HEK293 (cell line): ENCODE measurements at regions not wholly inside any gene's neighbourhood (a gene's known extent, or its start where the extent isn't known, plus 50 kb on each side); places are given as distances from the start of the nearest gene placed in this dataset.

Source experiments
- CTCF ChIA-PET: fragments of 350-600 bp; formaldehyde crosslinking; extraction: SDS; loops from one replicate; lab custom pipeline; 2021; ENCODE audit warnings: antibody characterized with exemption; lab: Yijun Ruan, JAX
- POLR2A ChIA-PET: fragments of 300-600 bp; formaldehyde crosslinking; extraction: SDS; loops from one replicate; lab custom pipeline; 2020; ENCODE audit warnings: antibody characterized with exemption, inconsistent platforms; lab: Yijun Ruan, JAX
- H3K27ac ChIP-seq: fragments of 200-500 bp; sonication (Bioruptor generic); 2 replicates; pipeline ENCODE4 v1.5.1; 2014; ENCODE audit warnings: low read depth, low read length, control low read depth, inconsistent platforms; ENCODE audit errors: extremely low read depth
- H3K36me3 ChIP-seq, 2 experiments: fragments of 200-500 bp in 1 of 2; sonication (Bioruptor generic) in 1 of 2; 1 replicate in 1 of 2; 2 replicates in 1 of 2; pipeline ENCODE4 v1.5.1; 2014 to 2017; ENCODE audit warnings: inconsistent platforms in 2 of 2, low read length in 2 of 2; ENCODE audit not compliant: control insufficient read depth in 2 of 2, insufficient read depth in 1 of 2
- H3K4me1 ChIP-seq: fragments of 200-500 bp; sonication (Bioruptor generic); 2 replicates; pipeline ENCODE4 v1.5.1; 2014; ENCODE audit warnings: mild to moderate bottlenecking, low read length, inconsistent platforms; ENCODE audit not compliant: control insufficient read depth, insufficient read depth
- H3K4me3 ChIP-seq: 2 replicates; pipeline ENCODE4 v1.5.1; 2011; ENCODE audit warnings: low read depth, mild to moderate bottlenecking, control low read depth, low read length, moderate library complexity
- H3K9me3 ChIP-seq: fragments of 200-500 bp; sonication (Bioruptor generic); 2 replicates; pipeline ENCODE4 v1.5.1; 2014; ENCODE audit warnings: low read depth, low read length, inconsistent platforms; ENCODE audit not compliant: control insufficient read depth, insufficient read depth
- HOXA7 ChIP-seq: sonication (generic); formaldehyde crosslinking; IDR thresholded peaks from 2 replicates; pipeline ENCODE4 v1.8.1; 2022; ENCODE audit warnings: missing genetic modification reagents, borderline replicate concordance
- KLF16 ChIP-seq: fragments of 450-650 bp; formaldehyde crosslinking; IDR thresholded peaks from 2 replicates; pipeline ENCODE4 v1.5.1; 2017; ENCODE audit warnings: missing biosample characterization, missing genetic modification characterization
- RBAK ChIP-seq: fragments of 450-650 bp; formaldehyde crosslinking; IDR thresholded peaks from 2 replicates; pipeline ENCODE4 v1.5.1; 2016; ENCODE audit warnings: missing biosample characterization, missing genetic modification characterization
- SALL2 ChIP-seq: fragments of 450-650 bp; formaldehyde crosslinking; IDR thresholded peaks from 2 replicates; pipeline ENCODE4 v1.5.0; 2017; ENCODE audit warnings: missing biosample characterization, mild to moderate bottlenecking, missing genetic modification characterization, borderline replicate concordance
- SCRT1 ChIP-seq: fragments of 450-650 bp; formaldehyde crosslinking; IDR thresholded peaks from 2 replicates; pipeline ENCODE4 v1.5.1; 2016; ENCODE audit warnings: missing biosample characterization, missing genetic modification characterization, borderline replicate concordance
- YY2 ChIP-seq: fragments of 450-650 bp; formaldehyde crosslinking; IDR thresholded peaks from 2 replicates; pipeline ENCODE4 v1.5.1; 2016; ENCODE audit warnings: missing biosample characterization, missing genetic modification characterization
- ZIC2 ChIP-seq: fragments of 450-650 bp; formaldehyde crosslinking; IDR thresholded peaks from 2 replicates; pipeline ENCODE4 v1.5.1; 2016; ENCODE audit warnings: missing biosample characterization, missing genetic modification characterization
- ZNF10 ChIP-seq: fragments of 450-650 bp; formaldehyde crosslinking; IDR thresholded peaks from 2 replicates; pipeline ENCODE4 v1.5.1; 2017; ENCODE audit warnings: missing biosample characterization, missing genetic modification characterization
- ZNF311 ChIP-seq: fragments of 450-650 bp; formaldehyde crosslinking; IDR thresholded peaks from 2 replicates; pipeline ENCODE4 v1.5.1; 2017; ENCODE audit warnings: missing biosample characterization, missing genetic modification characterization, borderline replicate concordance
- ZNF350 ChIP-seq: fragments of 450-650 bp; formaldehyde crosslinking; IDR thresholded peaks from 2 replicates; pipeline ENCODE4 v1.5.0; 2017; ENCODE audit warnings: missing biosample characterization, mild to moderate bottlenecking, missing genetic modification characterization
- ZNF629 ChIP-seq: fragments of 450-650 bp; formaldehyde crosslinking; IDR thresholded peaks from 2 replicates; pipeline ENCODE4 v1.5.1; 2017; ENCODE audit warnings: missing biosample characterization, missing genetic modification characterization
- ZNF658 ChIP-seq: fragments of 450-650 bp; formaldehyde crosslinking; IDR thresholded peaks from 2 replicates; pipeline ENCODE4; 2016; ENCODE audit warnings: missing biosample characterization, missing genetic modification characterization
- TF ChIP-seq, protein P1 (sequence below): sonication (generic); formaldehyde crosslinking; IDR thresholded peaks from 2 replicates; pipeline ENCODE4 v1.8.1; 2022; ENCODE audit warnings: mild to moderate bottlenecking, moderate library complexity, missing genetic modification reagents
- TF ChIP-seq, protein P2 (sequence below): fragments of 450-650 bp; formaldehyde crosslinking; IDR thresholded peaks from 2 replicates; pipeline ENCODE4 v1.5.1; 2017; ENCODE audit warnings: missing biosample characterization, missing genetic modification characterization
- TF ChIP-seq, protein P3 (sequence below): fragments of 450-650 bp; formaldehyde crosslinking; IDR thresholded peaks from 2 replicates; pipeline ENCODE4 v1.5.1; 2016; ENCODE audit warnings: missing biosample characterization, missing genetic modification characterization, low read depth
- TF ChIP-seq, protein P4 (sequence below): fragments of 450-650 bp; formaldehyde crosslinking; IDR thresholded peaks from 2 replicates; pipeline ENCODE4 v1.5.1; 2017; ENCODE audit warnings: missing biosample characterization, missing genetic modification characterization
- TF ChIP-seq, protein P5 (sequence below): fragments of 450-650 bp; formaldehyde crosslinking; IDR thresholded peaks from 2 replicates; pipeline ENCODE4 v1.5.1; 2016; ENCODE audit warnings: missing biosample characterization, missing genetic modification characterization

DNA sequence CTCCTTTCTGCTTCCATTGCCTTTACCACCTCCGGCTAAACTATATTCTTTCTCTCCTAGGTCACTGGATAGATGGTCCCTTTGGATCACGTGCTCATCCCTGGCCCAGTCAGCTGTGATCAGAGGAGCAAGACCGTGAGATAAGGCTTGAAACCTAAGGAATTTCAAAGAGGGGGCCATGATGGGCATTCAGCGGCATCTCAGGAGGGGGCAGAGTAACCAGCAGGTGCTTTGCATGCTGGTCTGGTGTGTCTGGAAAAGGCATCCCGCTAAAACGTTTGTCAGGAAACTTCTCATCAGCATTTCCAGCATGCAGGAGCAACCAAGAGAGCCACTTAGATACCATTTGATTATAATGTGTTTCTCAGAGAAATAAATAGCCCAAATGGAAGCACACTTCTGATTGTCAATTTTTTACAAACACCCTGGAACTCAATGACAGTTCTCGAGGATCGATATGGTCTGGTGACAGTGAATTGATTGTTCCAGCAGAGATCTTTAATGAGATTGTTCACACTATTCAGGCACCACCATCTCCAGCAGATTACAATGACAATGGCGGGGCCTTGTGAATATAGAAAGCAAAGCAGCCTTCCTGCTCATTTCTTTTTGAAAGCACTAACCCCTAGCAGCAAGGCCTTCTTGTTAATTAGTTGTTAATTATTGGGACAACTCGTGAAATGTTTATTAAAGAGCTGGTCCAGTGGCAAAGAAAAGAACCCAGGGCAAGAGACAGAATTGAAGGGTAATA, 327.1 kb downstream of the PTTG2 start:
- Histone ChIP-seq H3K36me3 (no peaks in the 10 kb centered on the region), H3K9me3 (no peaks in the 10 kb centered on the region), H3K4me3 (no peak overlapping the region), H3K4me1 (no peaks in the 10 kb centered on the region), H3K27ac (no peak overlapping the region)
- CTCF ChIA-PET, result no interaction called here
- TF ChIP-seq RBAK (no peak), ZNF311 (no peak), ZNF10 (tag by site-specific recombination) (no peak), ZNF658 (tag by site-specific recombination) (no peak), YY2 (tag by site-specific recombination) (no peak), SCRT1 (tag by site-specific recombination) (no peak), HOXA7 (CRISPR knock-in tag) (no peak), ZNF350 (tag by site-specific recombination) (no peak), SALL2 (tag by site-specific recombination) (no peak)
- TF ChIP-seq, protein P1, sequence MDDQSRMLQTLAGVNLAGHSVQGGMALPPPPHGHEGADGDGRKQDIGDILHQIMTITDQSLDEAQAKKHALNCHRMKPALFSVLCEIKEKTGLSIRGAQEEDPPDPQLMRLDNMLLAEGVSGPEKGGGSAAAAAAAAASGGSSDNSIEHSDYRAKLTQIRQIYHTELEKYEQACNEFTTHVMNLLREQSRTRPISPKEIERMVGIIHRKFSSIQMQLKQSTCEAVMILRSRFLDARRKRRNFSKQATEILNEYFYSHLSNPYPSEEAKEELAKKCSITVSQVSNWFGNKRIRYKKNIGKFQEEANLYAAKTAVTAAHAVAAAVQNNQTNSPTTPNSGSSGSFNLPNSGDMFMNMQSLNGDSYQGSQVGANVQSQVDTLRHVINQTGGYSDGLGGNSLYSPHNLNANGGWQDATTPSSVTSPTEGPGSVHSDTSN (CRISPR knock-in tag), result no peak
- POLR2A ChIA-PET, result no interaction called here

DNA sequence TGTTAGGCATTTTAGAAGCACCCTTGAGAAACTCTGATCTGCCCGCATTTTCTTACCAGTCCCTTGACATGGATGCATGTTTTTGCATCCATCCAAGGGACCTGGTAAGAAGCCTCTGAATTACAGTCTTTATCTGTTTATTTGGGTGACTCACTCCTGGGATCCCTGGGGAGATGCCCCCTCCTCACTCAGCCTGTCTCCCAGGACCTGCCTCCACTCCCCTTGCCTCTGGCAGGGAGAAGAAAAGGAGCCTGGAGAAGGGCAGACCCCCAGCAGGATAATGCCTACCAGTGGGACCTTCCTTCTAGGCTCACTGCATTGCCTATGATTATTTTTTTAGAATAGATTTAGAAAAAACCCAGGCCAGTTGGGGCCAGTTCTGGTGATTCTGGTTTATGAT, 329.4 kb downstream of the PTTG2 start:
- TF ChIP-seq, protein P2, sequence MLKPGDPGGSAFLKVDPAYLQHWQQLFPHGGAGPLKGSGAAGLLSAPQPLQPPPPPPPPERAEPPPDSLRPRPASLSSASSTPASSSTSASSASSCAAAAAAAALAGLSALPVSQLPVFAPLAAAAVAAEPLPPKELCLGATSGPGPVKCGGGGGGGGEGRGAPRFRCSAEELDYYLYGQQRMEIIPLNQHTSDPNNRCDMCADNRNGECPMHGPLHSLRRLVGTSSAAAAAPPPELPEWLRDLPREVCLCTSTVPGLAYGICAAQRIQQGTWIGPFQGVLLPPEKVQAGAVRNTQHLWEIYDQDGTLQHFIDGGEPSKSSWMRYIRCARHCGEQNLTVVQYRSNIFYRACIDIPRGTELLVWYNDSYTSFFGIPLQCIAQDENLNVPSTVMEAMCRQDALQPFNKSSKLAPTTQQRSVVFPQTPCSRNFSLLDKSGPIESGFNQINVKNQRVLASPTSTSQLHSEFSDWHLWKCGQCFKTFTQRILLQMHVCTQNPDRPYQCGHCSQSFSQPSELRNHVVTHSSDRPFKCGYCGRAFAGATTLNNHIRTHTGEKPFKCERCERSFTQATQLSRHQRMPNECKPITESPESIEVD (tag by site-specific recombination), result no peak
- TF ChIP-seq ZIC2 (no peak), ZNF629 (no peak), KLF16 (no peak)
- TF ChIP-seq, protein P3, sequence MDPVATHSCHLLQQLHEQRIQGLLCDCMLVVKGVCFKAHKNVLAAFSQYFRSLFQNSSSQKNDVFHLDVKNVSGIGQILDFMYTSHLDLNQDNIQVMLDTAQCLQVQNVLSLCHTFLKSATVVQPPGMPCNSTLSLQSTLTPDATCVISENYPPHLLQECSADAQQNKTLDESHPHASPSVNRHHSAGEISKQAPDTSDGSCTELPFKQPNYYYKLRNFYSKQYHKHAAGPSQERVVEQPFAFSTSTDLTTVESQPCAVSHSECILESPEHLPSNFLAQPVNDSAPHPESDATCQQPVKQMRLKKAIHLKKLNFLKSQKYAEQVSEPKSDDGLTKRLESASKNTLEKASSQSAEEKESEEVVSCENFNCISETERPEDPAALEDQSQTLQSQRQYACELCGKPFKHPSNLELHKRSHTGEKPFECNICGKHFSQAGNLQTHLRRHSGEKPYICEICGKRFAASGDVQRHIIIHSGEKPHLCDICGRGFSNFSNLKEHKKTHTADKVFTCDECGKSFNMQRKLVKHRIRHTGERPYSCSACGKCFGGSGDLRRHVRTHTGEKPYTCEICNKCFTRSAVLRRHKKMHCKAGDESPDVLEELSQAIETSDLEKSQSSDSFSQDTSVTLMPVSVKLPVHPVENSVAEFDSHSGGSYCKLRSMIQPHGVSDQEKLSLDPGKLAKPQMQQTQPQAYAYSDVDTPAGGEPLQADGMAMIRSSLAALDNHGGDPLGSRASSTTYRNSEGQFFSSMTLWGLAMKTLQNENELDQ (tag by site-specific recombination), result no peak
- TF ChIP-seq, protein P4, sequence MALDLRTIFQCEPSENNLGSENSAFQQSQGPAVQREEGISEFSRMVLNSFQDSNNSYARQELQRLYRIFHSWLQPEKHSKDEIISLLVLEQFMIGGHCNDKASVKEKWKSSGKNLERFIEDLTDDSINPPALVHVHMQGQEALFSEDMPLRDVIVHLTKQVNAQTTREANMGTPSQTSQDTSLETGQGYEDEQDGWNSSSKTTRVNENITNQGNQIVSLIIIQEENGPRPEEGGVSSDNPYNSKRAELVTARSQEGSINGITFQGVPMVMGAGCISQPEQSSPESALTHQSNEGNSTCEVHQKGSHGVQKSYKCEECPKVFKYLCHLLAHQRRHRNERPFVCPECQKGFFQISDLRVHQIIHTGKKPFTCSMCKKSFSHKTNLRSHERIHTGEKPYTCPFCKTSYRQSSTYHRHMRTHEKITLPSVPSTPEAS (tag by site-specific recombination), result no peak
- TF ChIP-seq, protein P5, sequence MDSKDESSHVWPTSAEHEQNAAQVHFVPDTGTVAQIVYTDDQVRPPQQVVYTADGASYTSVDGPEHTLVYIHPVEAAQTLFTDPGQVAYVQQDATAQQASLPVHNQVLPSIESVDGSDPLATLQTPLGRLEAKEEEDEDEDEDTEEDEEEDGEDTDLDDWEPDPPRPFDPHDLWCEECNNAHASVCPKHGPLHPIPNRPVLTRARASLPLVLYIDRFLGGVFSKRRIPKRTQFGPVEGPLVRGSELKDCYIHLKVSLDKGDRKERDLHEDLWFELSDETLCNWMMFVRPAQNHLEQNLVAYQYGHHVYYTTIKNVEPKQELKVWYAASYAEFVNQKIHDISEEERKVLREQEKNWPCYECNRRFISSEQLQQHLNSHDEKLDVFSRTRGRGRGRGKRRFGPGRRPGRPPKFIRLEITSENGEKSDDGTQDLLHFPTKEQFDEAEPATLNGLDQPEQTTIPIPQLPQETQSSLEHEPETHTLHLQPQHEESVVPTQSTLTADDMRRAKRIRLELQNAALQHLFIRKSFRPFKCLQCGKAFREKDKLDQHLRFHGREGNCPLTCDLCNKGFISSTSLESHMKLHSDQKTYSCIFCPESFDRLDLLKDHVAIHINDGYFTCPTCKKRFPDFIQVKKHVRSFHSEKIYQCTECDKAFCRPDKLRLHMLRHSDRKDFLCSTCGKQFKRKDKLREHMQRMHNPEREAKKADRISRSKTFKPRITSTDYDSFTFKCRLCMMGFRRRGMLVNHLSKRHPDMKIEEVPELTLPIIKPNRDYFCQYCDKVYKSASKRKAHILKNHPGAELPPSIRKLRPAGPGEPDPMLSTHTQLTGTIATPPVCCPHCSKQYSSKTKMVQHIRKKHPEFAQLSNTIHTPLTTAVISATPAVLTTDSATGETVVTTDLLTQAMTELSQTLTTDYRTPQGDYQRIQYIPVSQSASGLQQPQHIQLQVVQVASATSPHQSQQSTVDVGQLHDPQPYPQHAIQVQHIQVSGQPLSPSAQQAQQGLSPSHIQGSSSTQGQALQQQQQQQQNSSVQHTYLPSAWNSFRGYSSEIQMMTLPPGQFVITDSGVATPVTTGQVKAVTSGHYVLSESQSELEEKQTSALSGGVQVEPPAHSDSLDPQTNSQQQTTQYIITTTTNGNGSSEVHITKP (tag by site-specific recombination), result no peak
- TF ChIP-seq, all 188 proteins: peak for 0
- POLR2A ChIA-PET, result no interaction called here

More for the DNA sequence above, 329.4 kb downstream of the PTTG2 start:
- no peak overlapping the region for H3K4me3 ChIP-seq
- no peak overlapping the region for H3K27ac ChIP-seq
- no peaks in the 10 kb centered on the region for H3K36me3 ChIP-seq
- H3K9me3 ChIP-seq, result no peaks in the 10 kb centered on the region
- no peaks in the 10 kb centered on the region for H3K4me1 ChIP-seq
- CTCF ChIA-PET, result no interaction called here
